HG03469 (cell line): ENCODE measurements at regions not wholly inside any gene's neighbourhood (a gene's known extent, or its start where the extent isn't known, plus 50 kb on each side); places are given as distances from the start of the nearest gene placed in this dataset.
A peak's percentile ranks its signal among the peaks of the same experiment; 100 is the strongest.
"Not testable (repeated sequence)": the region's sequence is repeated elsewhere in the genome, so short reads cannot be mapped to it uniquely, and the experiment has no call there.

Source experiments
- ATAC-seq: cut with Tn5 transposase; IDR thresholded peaks from one replicate; pipeline ENCODE4 v1.9.1; 2021; ENCODE audit warnings: mild to moderate bottlenecking, moderate library complexity, moderate number of reproducible peaks; ENCODE audit not compliant: unreplicated experiment

DNA sequence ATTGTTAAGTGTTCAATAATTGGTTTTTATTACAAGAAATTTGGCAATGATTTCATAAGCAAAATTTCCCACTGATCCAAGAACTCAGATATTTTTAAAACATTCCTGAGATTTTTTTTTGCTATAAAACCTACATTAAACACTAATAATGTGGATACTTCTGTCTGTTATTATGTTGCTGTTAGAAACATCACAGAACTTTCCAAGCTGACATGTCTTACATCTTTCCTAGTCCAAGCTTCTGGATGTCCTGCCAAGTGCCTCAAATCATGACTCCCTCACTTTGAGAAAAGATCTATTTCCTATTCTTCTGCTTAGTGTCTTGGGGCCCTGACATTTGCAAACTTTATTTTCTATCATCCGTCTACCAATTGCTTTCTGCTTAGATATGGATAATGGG is 110.8 kb downstream of the RFPL4B start:
- no peak for ATAC-seq

DNA sequence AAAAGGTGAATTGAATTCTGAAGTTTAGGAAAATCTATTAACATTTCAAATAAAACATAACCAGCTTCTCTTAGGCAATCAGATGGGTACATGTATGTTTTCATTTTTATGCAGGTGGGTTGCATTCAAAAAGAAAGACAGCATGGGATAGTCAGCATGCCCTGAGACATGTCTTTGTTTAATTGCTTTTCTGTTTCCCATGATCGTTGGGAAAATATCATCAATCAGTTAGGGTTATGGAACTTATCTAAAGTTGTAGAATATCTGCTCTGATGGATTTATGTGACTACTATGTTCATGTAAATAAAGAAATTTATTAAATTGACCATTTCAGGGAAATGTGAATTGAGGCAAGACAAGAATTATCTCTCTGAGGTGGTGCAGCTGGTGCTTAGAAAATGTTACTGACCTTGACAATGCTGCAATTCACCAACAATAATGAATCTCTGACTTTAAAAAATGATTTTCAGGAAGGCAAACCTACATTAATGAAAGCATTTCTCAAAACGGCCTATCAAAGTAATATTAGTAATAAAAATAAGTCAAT is 112.7 kb downstream of the RFPL4B start:
- no peak for ATAC-seq

DNA sequence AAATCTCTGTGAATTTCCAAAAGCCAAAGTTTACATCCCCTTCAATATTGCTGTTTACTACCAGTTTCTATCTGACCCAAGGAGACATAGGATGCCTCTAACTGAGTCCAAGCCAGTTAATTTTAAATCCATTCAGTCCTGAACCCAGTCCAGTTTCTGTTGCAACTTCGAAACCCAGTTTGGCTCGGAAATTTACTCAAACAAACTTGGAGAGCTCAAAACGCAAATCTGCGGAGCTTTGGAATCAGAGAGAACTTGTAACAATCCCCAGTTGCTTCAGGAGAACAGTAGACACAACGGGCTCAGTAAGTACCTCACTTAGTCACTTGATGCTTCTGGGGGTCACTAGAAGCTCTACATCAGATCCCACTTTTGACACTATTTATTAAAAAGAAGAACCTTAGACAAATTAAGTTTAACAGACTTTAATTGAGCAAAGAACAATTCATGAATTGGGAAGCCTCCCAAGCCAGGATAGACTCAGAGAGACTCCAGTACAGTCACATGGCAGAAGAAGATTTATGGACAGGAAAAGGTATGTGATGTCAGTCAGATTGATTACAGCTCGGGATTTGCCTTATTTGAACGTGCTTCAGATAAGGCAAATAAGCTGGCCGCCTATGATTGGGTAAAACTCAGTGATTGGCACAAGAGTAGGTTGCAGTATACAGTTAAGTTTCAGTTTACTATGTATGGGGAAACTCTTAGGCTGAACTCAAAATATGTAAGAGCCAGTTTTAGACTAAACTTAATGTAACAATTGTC is 118.0 kb downstream of the RFPL4B start:
- ATAC-seq = no peak

DNA sequence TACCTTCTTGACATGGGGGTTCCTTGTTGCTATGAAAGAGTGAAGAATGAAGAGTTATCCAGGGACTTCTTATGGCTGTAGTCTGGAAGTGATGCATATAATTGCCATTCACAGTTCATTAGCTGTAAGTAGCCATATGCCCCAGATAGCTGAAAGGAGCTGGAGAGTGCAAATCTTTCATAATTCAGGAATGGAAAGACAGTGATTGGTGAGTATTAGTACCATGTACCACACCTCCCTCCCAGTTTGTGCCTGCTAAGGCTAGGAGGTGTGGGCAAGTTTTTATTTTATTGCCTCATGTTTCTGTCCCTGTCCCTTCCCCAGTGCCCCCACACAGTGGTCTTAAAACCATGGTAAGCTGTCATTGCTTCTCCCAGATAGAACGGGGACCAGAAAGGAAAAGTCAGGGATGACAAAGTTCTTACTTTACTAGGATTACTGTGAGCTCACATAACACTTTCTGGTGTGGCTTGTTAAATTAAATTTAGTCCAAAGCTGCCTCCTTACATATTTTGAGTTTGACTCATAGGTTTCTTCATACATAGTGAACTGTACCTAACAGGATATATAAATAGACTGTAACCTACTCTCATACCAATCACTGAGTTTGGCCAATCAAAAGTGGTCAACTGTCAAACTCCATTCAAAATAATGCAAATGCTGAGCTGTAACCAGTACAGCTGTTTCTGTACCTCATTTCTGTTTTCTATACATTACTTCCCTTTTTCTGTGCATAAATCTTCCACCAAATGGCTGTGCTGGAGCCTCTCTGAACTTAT is 119.4 kb downstream of the RFPL4B start:
- peak; percentile 94 for ATAC-seq

DNA sequence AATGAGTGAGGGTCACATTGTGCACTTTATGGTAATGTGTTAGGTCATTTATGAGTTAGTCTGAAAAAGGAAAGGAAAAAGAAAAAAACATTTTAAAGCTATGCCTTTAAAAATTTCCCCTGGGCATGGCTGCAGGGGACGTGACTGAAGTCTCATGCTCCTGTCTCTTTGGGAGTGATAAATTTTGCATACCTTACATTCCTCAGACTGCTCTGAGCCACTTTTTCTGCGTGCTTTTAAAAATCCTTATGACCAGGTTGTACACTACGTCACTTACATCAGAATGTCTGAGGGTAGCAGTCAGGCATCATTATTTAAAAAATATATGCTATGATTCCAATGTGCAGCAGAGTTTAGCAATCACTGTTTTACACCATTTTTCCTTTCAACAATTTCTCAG is 121.2 kb downstream of the RFPL4B start:
- no peak for ATAC-seq

DNA sequence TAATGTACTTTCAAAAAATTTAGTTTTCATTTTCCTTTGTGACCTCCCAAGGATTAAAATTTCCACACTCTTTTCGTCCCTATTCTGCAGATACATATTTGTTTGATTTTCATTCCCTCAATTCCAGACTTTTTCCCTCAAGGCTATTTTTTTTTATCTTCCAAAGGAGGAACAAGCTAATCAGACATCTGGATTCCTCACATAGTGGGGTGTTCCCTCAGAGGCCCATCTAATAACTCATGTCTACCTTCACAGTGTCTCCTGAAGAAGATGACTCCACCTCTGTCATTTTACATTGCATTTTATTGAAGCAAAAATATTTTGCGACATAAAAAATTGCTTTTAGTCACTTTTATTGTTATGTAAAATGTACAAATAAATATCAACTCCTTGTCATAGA is 122.2 kb downstream of the RFPL4B start:
- ATAC-seq = no peak

DNA sequence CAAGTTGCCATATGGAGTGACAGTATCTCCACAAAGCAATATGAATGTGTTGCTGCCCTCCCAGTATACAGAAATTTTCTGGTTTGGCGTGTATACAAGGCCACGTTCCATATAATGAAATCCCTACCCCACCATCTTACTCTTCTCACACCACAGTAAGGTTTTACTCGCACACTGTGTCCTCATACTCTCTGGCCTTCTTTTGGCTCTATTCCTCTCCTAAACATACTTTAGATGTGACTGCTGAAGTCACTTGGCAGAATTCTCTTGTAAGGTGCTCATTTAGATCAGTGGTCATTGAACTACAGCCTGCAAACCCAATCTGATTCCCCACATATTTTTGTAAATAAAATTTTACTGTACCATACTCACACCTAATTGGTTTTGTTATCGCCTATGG is 123.2 kb downstream of the RFPL4B start:
- no peak for ATAC-seq

DNA sequence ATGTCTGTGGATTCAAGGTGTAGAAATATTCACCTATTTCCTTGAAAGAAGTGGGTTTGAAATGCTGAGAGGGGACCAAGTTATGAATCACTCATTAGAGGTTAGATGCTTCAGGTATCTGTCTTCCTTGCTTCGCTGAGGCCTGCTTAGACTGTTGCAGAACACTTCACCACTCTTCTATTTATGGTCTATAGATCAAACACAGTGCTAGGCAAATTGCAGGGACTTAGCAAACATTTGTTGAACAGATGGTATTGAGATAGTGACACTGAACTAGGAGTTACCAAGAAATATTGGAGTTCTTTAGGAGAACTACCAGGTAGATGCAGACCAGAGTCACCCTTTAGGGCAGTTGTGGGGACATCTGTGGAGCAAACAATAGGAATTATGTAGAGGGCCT is 123.8 kb downstream of the RFPL4B start:
- no peak for ATAC-seq

DNA sequence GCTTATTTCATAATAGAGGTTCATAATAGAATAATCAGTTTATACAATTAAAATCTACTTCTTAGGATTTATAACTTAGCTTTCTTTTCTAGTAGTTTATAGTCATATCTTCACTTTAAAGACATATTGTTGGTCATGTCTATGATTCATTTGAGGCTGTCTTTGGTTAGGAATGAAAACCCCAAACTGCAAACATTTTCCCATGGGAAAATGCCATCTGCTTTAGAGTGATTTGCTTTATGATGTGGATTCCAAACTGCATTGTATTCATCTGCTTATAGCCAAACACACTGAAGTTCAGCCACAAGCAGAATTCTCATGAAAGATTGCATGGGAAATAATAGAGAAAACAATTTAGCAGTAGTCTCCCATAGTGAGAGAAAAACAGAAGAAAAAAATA is 128.0 kb downstream of the RFPL4B start:
- no peak for ATAC-seq

DNA sequence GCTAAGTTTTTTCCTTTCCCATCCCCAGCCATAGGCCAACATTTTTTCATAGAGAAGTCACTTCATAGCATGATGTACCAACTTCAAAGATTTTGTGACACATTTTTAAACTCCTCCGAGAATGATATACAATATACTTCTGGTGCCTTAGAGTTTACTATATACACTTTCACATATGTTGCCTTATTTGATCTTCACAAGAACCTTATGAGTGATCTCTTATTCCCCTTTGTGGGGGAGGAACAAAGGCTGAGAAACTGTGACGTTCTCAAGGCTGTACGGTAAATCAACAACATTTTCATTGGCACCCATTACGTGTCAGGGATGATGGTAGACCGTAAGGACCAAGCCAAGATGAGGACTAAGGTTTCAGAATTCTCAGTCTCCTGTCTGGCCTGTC is 130.0 kb downstream of the RFPL4B start:
- no peak for ATAC-seq

DNA sequence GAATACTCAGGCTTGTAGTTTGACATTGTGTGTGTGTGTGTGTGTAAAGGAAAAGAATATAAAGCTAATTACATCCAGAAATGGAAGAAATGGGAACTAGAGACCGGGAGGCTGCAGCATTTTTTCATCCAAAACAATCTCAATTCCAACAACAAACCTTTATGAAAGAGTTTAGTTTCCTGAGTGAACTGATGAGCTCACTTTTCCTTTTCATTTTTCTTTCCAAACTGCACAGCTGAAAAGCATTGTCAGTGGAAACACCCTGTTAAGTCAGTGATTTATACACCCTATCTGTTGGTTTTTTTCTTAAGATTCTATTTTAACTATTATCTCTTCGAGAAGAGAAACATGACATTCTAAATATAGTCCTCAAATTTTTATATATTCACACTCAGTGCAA is 130.9 kb downstream of the RFPL4B start:
- ATAC-seq = no peak

DNA sequence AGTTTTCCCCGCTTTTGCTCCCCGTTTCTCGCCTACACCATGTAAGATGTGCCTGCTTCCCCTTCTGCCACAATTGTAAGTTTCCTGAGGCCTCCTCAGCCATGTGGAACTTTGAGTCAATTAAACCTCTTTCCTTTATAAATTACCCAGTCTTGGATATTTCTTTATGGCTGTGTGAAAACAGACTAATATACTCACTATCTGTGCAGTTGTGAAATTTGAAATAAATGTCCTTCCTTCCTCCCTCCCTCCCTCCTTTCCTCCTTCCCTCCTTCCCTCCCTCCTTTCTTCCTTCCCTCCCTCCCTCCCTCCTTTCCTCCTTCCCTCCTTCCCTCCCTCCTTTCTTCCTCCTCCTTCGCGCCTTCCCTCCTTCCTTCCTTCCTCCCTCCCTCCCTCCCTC is 132.8 kb downstream of the RFPL4B start:
- ATAC-seq = not testable (repeated sequence)

DNA sequence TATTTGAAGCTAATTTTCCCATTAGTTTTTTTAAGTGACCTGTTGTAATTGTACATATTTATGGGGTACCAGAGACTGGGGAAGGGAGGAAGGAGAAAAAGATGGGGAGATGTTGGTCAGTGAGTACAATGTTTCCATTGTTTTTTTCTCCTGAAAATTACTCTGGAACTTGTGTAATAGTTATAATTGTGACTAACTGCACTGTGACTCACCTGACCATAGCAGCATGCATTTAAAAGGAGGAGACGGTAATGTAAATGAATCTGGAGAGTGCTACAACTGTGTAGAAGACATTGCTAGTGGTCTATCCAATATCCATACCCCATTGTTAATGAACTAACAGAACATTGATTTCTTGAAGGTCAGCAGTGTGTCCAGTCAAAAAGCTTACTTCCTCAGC is 133.4 kb downstream of the RFPL4B start:
- no peak for ATAC-seq

DNA sequence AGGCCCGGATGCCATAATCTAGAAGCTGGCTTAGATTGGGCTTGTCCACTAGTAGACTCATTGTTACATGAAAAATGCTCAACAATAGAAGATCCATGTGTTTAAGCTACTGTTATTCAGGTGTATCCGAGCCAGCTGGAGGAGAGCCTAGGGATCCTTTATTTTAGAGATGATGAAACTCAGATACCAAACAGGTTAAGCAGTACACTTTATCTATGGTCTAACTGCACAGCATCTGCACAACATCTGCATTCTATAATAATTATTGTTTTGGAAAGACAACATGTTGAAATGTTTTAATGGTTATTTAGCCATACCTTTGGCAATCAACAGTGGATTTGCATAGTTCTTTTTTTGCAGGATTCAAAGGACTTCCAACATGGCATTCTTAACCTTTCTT is 134.1 kb downstream of the RFPL4B start:
- ATAC-seq = no peak

DNA sequence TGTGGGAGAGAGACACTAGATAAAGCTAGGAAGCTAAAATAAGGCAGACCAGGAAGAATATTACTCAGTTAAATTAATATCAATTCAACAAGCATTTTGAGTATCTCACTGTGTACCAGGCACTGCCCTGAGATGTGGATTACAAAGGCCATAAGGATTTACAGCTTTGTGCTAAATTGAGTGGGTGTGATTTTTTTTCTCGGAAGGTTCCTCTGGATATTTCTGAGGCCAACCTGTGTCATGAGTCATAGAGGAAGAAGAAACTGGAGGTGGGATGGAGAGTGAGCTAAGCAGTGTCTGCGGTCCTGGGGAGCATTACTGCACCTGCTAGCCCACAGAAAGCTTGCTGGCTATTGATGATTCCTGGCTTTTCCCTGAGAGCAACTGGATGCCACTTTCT is 135.2 kb downstream of the RFPL4B start:
- ATAC-seq = no peak

DNA sequence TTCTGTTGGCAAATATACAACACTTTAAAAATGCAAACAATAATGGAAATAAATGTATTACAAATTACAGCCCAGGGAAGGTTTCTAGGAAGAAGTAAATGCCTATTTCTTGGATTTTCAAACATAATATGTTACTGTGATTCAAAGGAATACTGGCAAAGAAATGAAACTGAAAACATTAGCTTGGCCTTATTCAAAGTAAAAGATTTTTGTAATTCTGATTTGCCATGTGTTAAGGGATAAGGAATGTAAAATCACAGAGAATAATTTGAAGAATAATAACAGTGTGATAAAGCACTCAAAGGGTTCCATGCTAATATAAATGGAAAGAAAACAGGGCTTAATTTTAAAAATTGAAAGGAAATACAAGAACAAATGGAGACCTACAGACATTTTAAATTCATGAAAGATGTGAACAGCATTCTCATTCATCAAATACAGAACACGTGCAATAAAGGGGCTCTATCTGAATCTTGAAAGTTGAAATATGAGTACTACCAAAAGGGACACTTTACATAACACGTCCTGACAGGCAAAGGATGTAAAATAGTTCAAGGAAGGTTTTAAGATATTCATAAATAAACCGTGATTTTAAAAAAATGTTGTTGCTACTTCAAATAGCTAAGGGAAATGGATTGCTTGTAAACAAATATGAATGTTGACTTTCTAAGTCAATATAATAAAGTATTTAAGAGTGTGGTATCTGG is 138.1 kb downstream of the RFPL4B start:
- ATAC-seq = no peak

DNA sequence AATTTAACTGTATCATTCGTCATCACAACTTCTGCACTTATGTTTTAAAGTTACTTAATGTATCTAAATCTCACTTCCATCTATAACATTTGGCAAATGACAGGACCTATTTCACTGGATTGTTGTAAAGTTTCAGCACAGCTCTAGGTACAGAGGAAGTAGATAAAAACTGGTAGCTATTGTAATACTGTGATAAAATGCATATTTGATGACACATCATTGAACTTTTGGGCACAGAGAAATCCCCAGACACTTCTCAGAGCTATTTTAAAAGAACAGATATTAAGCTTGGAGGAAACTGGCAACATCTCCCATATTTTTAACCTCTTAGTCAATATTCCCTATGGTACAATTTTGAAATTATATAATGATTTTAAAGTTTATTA is 138.7 kb downstream of the RFPL4B start:
- no peak for ATAC-seq

DNA sequence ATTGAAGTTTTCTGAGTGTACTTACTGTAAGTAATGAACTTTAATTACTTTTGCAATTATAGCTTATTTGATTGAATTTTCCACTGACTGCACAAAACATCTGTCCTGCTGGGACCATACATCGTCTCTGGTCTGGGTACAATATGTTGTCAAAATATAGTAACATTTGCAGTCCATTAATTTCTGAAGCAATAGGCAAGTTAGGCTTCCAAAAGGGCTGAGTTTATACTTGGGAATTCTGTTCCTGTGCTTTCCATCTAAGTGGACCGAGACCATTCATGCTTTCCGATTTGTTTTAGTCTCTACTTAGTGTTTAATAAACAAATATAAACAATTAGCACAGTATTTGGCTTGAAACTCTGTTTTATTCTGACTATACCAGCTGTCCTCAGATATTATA is 139.3 kb downstream of the RFPL4B start:
- no peak for ATAC-seq

DNA sequence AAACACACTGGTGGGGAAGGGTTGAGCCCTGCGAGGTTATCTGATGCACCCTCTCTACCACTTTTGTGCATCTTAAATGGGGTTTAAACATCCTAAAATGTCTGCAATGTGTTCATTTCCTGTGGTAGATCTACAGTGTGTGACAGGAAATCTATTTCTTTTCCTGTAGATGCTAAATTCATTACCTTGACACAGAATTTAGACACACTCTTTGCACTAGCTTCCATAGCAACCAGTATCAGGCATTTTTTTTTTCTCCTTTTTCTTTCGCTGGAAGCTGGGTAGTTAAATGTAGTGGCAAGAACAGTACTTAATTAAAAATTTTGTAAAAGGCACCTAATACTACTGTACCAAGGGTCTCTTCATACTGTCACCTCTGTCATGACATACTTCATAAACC is 141.1 kb downstream of the RFPL4B start:
- no peak for ATAC-seq

DNA sequence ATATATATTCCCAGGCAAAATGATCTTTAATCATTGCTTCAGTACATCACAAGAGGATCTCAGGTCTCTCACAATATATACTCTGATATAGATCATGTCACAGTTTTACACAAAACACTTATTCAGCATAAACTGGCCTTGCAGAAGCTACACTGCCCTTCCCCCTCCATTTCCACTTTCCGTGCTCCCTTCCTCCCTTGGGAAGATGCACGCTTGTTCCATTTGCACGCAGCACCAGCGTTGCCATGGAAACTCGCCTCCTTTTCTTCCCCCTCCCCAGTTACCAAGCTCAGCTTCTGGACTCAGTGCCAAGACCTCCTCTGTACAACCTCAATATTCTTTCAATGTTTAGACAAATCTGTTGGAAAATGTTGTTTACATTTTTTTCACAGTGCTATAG is 154.6 kb downstream of the RFPL4B start:
- no peak for ATAC-seq

DNA sequence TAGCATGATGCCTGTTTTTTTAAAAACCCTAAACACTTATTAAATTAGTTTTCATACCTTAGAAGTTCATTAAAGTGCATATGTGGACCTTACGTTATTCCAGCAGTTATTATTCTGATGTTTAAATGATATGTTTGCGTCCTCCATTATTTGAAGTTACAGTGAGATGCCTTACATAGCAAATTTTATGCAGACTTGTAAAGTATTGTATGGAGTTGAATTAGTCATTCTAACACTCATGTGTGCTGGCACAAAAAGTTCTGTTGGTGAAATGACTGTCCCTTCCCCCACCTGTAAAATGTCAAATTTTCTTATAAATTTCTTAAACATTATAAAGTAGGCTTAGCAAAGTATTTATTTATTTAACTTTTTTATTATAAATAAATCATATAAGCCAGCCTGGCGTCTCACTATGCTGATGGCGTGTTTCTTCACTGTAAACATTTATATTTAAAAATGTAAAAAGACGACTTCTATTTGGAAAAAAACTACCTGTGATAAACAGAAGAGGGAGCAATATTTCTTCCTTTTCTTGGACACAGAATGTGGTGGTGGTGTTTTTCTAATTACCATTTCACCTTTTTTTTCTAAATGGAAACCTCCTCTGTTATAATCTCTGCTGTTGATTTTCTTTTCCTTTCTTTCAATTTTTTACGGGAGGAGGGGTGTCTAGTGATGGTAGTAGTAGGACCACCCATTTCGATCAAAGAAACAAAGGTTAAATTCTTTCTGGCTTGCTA is 155.4 kb downstream of the RFPL4B start:
- ATAC-seq = no peak
